Liver (tissue), 3 donors: ENCODE measurements at regions not wholly inside any gene's neighbourhood (a gene's known extent, or its start where the extent isn't known, plus 50 kb on each side); places are given as distances from the start of the nearest gene placed in this dataset.

Source experiments
- CTCF ChIP-seq: fragments of 150-350 bp; IDR thresholded peaks from 2 replicates; pipeline ENCODE4 v1.5.1; 2017; ENCODE audit warnings: improper control_type of control experiment, low read depth, low read length; ENCODE audit not compliant: missing input control
- GABPA ChIP-seq, 2 donors: IDR thresholded peaks in 1 of 2; conservative IDR thresholded peaks in 1 of 2; 2 replicates each; pipeline ENCODE4 v1.6.1; 2016; ENCODE audit warnings: antibody characterized with exemption in 2 of 2, mild to moderate bottlenecking in 1 of 2, moderate library complexity in 1 of 2
- RAD21 ChIP-seq, 2 donors: IDR thresholded peaks; 2 replicates each; pipeline ENCODE4 v1.6.1; 2016; ENCODE audit warnings: antibody characterized with exemption in 2 of 2, mild to moderate bottlenecking in 2 of 2
- SP1 ChIP-seq: IDR thresholded peaks from 2 replicates; pipeline ENCODE4 v1.6.1; 2018; ENCODE audit warnings: antibody characterized with exemption, mild to moderate bottlenecking
- TAF1 ChIP-seq: conservative IDR thresholded peaks from 2 replicates; pipeline ENCODE4 v1.6.1; 2016; ENCODE audit warnings: antibody characterized with exemption, mild to moderate bottlenecking
- YY1 ChIP-seq: IDR thresholded peaks from 2 replicates; pipeline ENCODE4 v1.6.1; 2016; ENCODE audit warnings: antibody characterized with exemption, mild to moderate bottlenecking
- donor health status: healthy.
- donor health status: healthy.

- TF ChIP-seq GABPA (IDR thresholded peaks at IDR 0.05 in 1 of 2, conservative IDR thresholded peaks at IDR 0.05 in 1 of 2), result no peak
- TF ChIP-seq RAD21 (IDR thresholded peaks at IDR 0.05), result no peak
- no peak for TF ChIP-seq CTCF
- no peak for TF ChIP-seq SP1
- TF ChIP-seq TAF1, result no peak
- TF ChIP-seq YY1, result no peak
These were observed 1464.9 kb downstream of the SUCLG1 start for GRCh38 chr2:82994151-82994550.
